Trophoblast cell (in vitro differentiated cells and primary cell): ENCODE measurements at regions not wholly inside any gene's neighbourhood (a gene's known extent, or its start where the extent isn't known, plus 50 kb on each side); places are given as distances from the start of the nearest gene placed in this dataset.

Source experiments
- DNase-seq, 2 donors: peaks; one replicate each; pipeline ENCODE4 v3.0.0-alpha.2; 2016
- H2AFZ ChIP-seq: 2 replicates; pipeline ENCODE4 v1.6.1; 2013; ENCODE audit warnings: low read length, moderate library complexity, mild to moderate bottlenecking; ENCODE audit not compliant: insufficient read depth, poor library complexity
- H2AK5ac ChIP-seq: 2 replicates; pipeline ENCODE4 v1.6.1; 2013; ENCODE audit warnings: mild to moderate bottlenecking, low read length
- H2BK120ac ChIP-seq: 2 replicates; pipeline ENCODE4 v1.6.1; 2013; ENCODE audit warnings: low read length, mild to moderate bottlenecking, moderate library complexity; ENCODE audit not compliant: insufficient read depth, poor library complexity
- H2BK12ac ChIP-seq: 2 replicates; pipeline ENCODE4 v1.6.1; 2013; ENCODE audit warnings: mild to moderate bottlenecking, low read length, moderate library complexity
- H2BK5ac ChIP-seq: 2 replicates; pipeline ENCODE4 v1.6.1; 2013; ENCODE audit warnings: low read length, low read depth, moderate library complexity, mild to moderate bottlenecking; ENCODE audit not compliant: poor library complexity
- H3K14ac ChIP-seq: 2 replicates; pipeline ENCODE4 v1.6.1; 2013; ENCODE audit warnings: mild to moderate bottlenecking, low read length
- H3K18ac ChIP-seq: 2 replicates; pipeline ENCODE4 v1.6.1; 2013; ENCODE audit warnings: mild to moderate bottlenecking, low read length
- H3K23ac ChIP-seq: 2 replicates; pipeline ENCODE4 v1.6.1; 2013; ENCODE audit warnings: low read length
- H3K27ac ChIP-seq: 2 replicates; pipeline ENCODE4 v1.5.1; 2013; ENCODE audit warnings: low read depth, mild to moderate bottlenecking, inconsistent platforms, low read length, moderate library complexity
- H3K27me3 ChIP-seq: 2 replicates; pipeline ENCODE4 v1.6.1; 2013; ENCODE audit warnings: inconsistent platforms, mild to moderate bottlenecking, low read length, moderate library complexity; ENCODE audit not compliant: insufficient read depth
- H3K36me3 ChIP-seq, 2 experiments: 1 replicate in 1 of 2; 2 replicates in 1 of 2; pipeline ENCODE4 v1.6.1; 2013; ENCODE audit warnings: low read length in 2 of 2, mild to moderate bottlenecking in 2 of 2, moderate library complexity in 1 of 2; ENCODE audit not compliant: insufficient read depth in 2 of 2, control insufficient read depth in 1 of 2
- H3K4ac ChIP-seq: 2 replicates; pipeline ENCODE4 v1.6.1; 2013; ENCODE audit warnings: low read depth, mild to moderate bottlenecking, low read length, moderate library complexity
- H3K4me1 ChIP-seq, 2 experiments: 1 replicate in 1 of 2; 2 replicates in 1 of 2; pipeline ENCODE4 v1.6.1; 2013; ENCODE audit warnings: low read length in 2 of 2, mild to moderate bottlenecking in 2 of 2, moderate library complexity in 1 of 2; ENCODE audit not compliant: insufficient read depth in 2 of 2, control insufficient read depth in 1 of 2
- H3K4me2 ChIP-seq: 2 replicates; pipeline ENCODE4 v1.6.1; 2013; ENCODE audit warnings: inconsistent platforms, mild to moderate bottlenecking, low read length, moderate library complexity
- H3K4me3 ChIP-seq: 2 replicates; pipeline ENCODE4 v1.5.1; 2013; ENCODE audit warnings: mild to moderate bottlenecking, low read depth, low read length, inconsistent platforms
- H3K79me1 ChIP-seq: one replicate; pipeline ENCODE4 v1.6.1; 2013; ENCODE audit warnings: low read length
- H3K79me2 ChIP-seq: 2 replicates; pipeline ENCODE4 v1.6.1; 2013; ENCODE audit warnings: low read length, mild to moderate bottlenecking; ENCODE audit not compliant: control insufficient read depth, insufficient read depth, poor library complexity
- H3K9ac ChIP-seq: 2 replicates; pipeline ENCODE4 v1.6.1; 2013; ENCODE audit warnings: mild to moderate bottlenecking, low read length
- H3K9me3 ChIP-seq: 2 replicates; pipeline ENCODE4 v1.6.1; 2013; ENCODE audit warnings: low read depth, mild to moderate bottlenecking, control low read depth, inconsistent platforms, low read length; ENCODE audit not compliant: insufficient read depth
- H4K12ac ChIP-seq: 2 replicates; pipeline ENCODE4 v1.6.1; 2013; ENCODE audit warnings: low read depth, mild to moderate bottlenecking, low read length, moderate library complexity
- H4K8ac ChIP-seq: 2 replicates; pipeline ENCODE4 v1.6.1; 2013; ENCODE audit warnings: low read depth, mild to moderate bottlenecking, low read length, moderate library complexity
- H4K91ac ChIP-seq: one replicate; pipeline ENCODE4 v1.6.1; 2013; ENCODE audit warnings: low read depth, mild to moderate bottlenecking, low read length, moderate library complexity
- WGBS: extraction: QIAGEN DNeasy Blood & Tissue Kit; methylation state at CpG from one replicate; pipeline ENCODE4 v1.1.7; 2013; ENCODE audit warnings: missing lambda C conversion rate; ENCODE audit not compliant: insufficient read length, insufficient coverage; ENCODE audit errors: extremely low coverage; 5-methylcytosine and 5-hydroxymethylcytosine counted together

GRCh38 chr14:58808828-58809227, 171.1 kb downstream of the DACT1 start:
- H3K4me3 ChIP-seq = no peak overlapping the region
- no peak overlapping the region for H3K18ac ChIP-seq
- no peak overlapping the region for H3K4me2 ChIP-seq
- H3K27me3 ChIP-seq = no peaks in the 10 kb centered on the region
- no peak overlapping the region for H4K8ac ChIP-seq
- no peak overlapping the region for H2BK120ac ChIP-seq
- no peak overlapping the region for H4K12ac ChIP-seq
- H3K4ac ChIP-seq = no peak overlapping the region
- no peak overlapping the region for H3K14ac ChIP-seq
- H3K79me1 ChIP-seq = no peaks in the 10 kb centered on the region
- no peak overlapping the region for H2BK12ac ChIP-seq
- H3K4me1 ChIP-seq = no peaks in the 10 kb centered on the region
- no peak overlapping the region for H3K27ac ChIP-seq
- no peak overlapping the region for H2AK5ac ChIP-seq
- H3K36me3 ChIP-seq = no peaks in the 10 kb centered on the region
- no peak overlapping the region for H3K23ac ChIP-seq
- no CpG with 5 or more reads among the region's 4 CpGs for WGBS
- H4K91ac ChIP-seq = no peak overlapping the region
- no peak overlapping the region for H2AFZ ChIP-seq
- H2BK5ac ChIP-seq = no peak overlapping the region
- no peak overlapping the region for H3K9ac ChIP-seq
- H3K9me3 ChIP-seq = no peaks in the 10 kb centered on the region
- no peaks in the 10 kb centered on the region for H3K79me2 ChIP-seq
- no peak for DNase-seq

- no peak overlapping the region for H2AK5ac ChIP-seq
- no peak overlapping the region for H3K9ac ChIP-seq
- H3K4me2 ChIP-seq = no peak overlapping the region
- H2BK12ac ChIP-seq = no peak overlapping the region
- no peak overlapping the region for H2BK5ac ChIP-seq
- H4K91ac ChIP-seq = no peak overlapping the region
- H4K8ac ChIP-seq = no peak overlapping the region
- H2AFZ ChIP-seq = no peak overlapping the region
- H3K18ac ChIP-seq = no peak overlapping the region
- H3K79me1 ChIP-seq = no peaks in the 10 kb centered on the region
- no peak overlapping the region for H3K27ac ChIP-seq
- no peak overlapping the region for H3K4me3 ChIP-seq
- no CpG with 5 or more reads among the region's 1 CpG for WGBS
- no peak overlapping the region for H3K23ac ChIP-seq
- no peak overlapping the region for H4K12ac ChIP-seq
- H3K9me3 ChIP-seq = peaks cover under 1% of the 10 kb centered on the region
- H3K36me3 ChIP-seq = no peaks in the 10 kb centered on the region
- H3K4ac ChIP-seq = no peak overlapping the region
- H3K27me3 ChIP-seq = no peaks in the 10 kb centered on the region
- no peak overlapping the region for H2BK120ac ChIP-seq
- no peaks in the 10 kb centered on the region for H3K4me1 ChIP-seq
- no peak for DNase-seq
- H3K14ac ChIP-seq = no peak overlapping the region
- H3K79me2 ChIP-seq = no peaks in the 10 kb centered on the region
These were observed 171.8 kb downstream of the DACT1 start for GRCh38 chr14:58809520-58809919.

GRCh38 chr14:58812050-58812910, 174.5 kb downstream of the DACT1 start:
- H3K23ac ChIP-seq = no peak overlapping the region
- H2AFZ ChIP-seq = no peak overlapping the region
- H3K4me2 ChIP-seq = no peak overlapping the region
- H3K4me1 ChIP-seq = peaks cover 0 to 2% of the 10 kb centered on the region in 2 experiments
- no peak overlapping the region for H3K27ac ChIP-seq
- H3K4ac ChIP-seq = no peak overlapping the region
- H3K27me3 ChIP-seq = no peaks in the 10 kb centered on the region
- DNase-seq = no peak
- H3K18ac ChIP-seq = no peak overlapping the region
- no peaks in the 10 kb centered on the region for H3K79me2 ChIP-seq
- no peak overlapping the region for H2BK5ac ChIP-seq
- no peak overlapping the region for H2BK120ac ChIP-seq
- H2BK12ac ChIP-seq = no peak overlapping the region
- H4K8ac ChIP-seq = no peak overlapping the region
- H4K12ac ChIP-seq = no peak overlapping the region
- peaks cover 2% of the 10 kb centered on the region for H3K9me3 ChIP-seq
- H3K36me3 ChIP-seq = no peaks in the 10 kb centered on the region
- WGBS = no CpG with 5 or more reads among the region's 3 CpGs
- H4K91ac ChIP-seq = no peak overlapping the region
- no peak overlapping the region for H3K14ac ChIP-seq
- H2AK5ac ChIP-seq = no peak overlapping the region
- H3K4me3 ChIP-seq = no peak overlapping the region
- H3K9ac ChIP-seq = no peak overlapping the region
- no peaks in the 10 kb centered on the region for H3K79me1 ChIP-seq

GRCh38 chr14:58813745-58814144, 176.0 kb downstream of the DACT1 start:
- Histone ChIP-seq H3K79me2 (no peaks in the 10 kb centered on the region), H3K4ac (no peak overlapping the region), H3K4me2 (no peak overlapping the region), H3K4me3 (no peak overlapping the region), H3K4me1 (peaks cover 0 to 2% of the 10 kb centered on the region in 2 experiments), H3K9ac (no peak overlapping the region), H3K27me3 (no peaks in the 10 kb centered on the region), H2AK5ac (no peak overlapping the region), H3K14ac (no peak overlapping the region), H2AFZ (no peak overlapping the region), H3K18ac (no peak overlapping the region), H2BK12ac (no peak overlapping the region), H3K23ac (no peak overlapping the region), H4K8ac (no peak overlapping the region), H3K27ac (no peak overlapping the region), H2BK5ac (no peak overlapping the region), H4K91ac (no peak overlapping the region), H3K79me1 (no peaks in the 10 kb centered on the region), H2BK120ac (no peak overlapping the region), H3K9me3 (peaks cover 2% of the 10 kb centered on the region), H4K12ac (no peak overlapping the region), H3K36me3 (no peaks in the 10 kb centered on the region)
- WGBS = no CpG with 5 or more reads among the region's 2 CpGs
- DNase-seq = no peak
